Kidney (tissue), 13 donors: ENCODE measurements at regions not wholly inside any gene's neighbourhood (a gene's known extent, or its start where the extent isn't known, plus 50 kb on each side); places are given as distances from the start of the nearest gene placed in this dataset.

Experiments used
- DNase-seq, 5 donors: peaks; one replicate each; pipeline ENCODE4 v3.0.0-alpha.2; 2013 to 2020
- FAIRE-seq: peaks from 2 replicates; lab custom pipeline; 2012; peaks lifted over from hg19 to GRCh38; lab: Jason Lieb, UNC
- H3K27ac ChIP-seq, 2 donors: one replicate each; pipeline ENCODE4 v1.7.0; 2013; ENCODE audit warnings: low read depth in 2 of 2, low read length in 2 of 2, inconsistent platforms in 1 of 2
- H3K27me3 ChIP-seq: one replicate; pipeline ENCODE4 v1.7.1; 2013; ENCODE audit warnings: low read length, inconsistent platforms; ENCODE audit not compliant: control insufficient read depth, insufficient read depth
- H3K36me3 ChIP-seq, 3 donors: one replicate each; pipeline versions ENCODE4 v1.7.0 to v1.7.1; 2013; ENCODE audit warnings: low read length in 3 of 3, control low read depth in 1 of 3, inconsistent platforms in 1 of 3; ENCODE audit not compliant: insufficient read depth in 3 of 3, control insufficient read depth in 2 of 3
- H3K4me1 ChIP-seq, 3 donors: one replicate each; pipeline versions ENCODE4 v1.7.0 to v1.7.1; 2013; ENCODE audit warnings: low read length in 3 of 3, inconsistent platforms in 1 of 3, low read depth in 1 of 3; ENCODE audit not compliant: control insufficient read depth in 2 of 3, insufficient read depth in 2 of 3
- H3K4me3 ChIP-seq, 3 donors: one replicate each; pipeline versions ENCODE4 v1.7.0 to v1.8.1; 2013; ENCODE audit warnings: low read length in 3 of 3, control low read depth in 1 of 3, inconsistent platforms in 1 of 3
- H3K9ac ChIP-seq, 3 donors: one replicate each; pipeline versions ENCODE4 v1.7.0 to v1.7.1; 2013; ENCODE audit warnings: low read length in 3 of 3, control low read depth in 1 of 3, inconsistent platforms in 1 of 3
- H3K9me3 ChIP-seq, 3 donors: one replicate each; pipeline versions ENCODE4 v1.7.0 to v1.7.1; 2013; ENCODE audit warnings: low read length in 3 of 3, control low read depth in 1 of 3, inconsistent platforms in 1 of 3; ENCODE audit not compliant: control insufficient read depth in 2 of 3, insufficient read depth in 1 of 3
- CTCF ChIP-seq: IDR thresholded peaks from 3 replicates; pipeline ENCODE4 v1.5.1; 2012; ENCODE audit warnings: mild to moderate bottlenecking, moderate library complexity, borderline replicate concordance; ENCODE audit not compliant: insufficient read depth; ENCODE audit errors: extremely low read depth
- intact Hi-C: fragments of 100-400 bp; cut with DNase I; formaldehyde crosslinking; loops from one replicate; pipeline ENCODE4 v1.11.1; 2022
- donor health status: control.
- donor health status: control.
- donor health status: control.
- donor health status: control.
- donor health status: control.
- donor health status: DM: yes; HTN: yes; CAD: no.
- donor health status: Normal renal cell carcinoma (clear cell type).

- Histone ChIP-seq H3K27ac (no peak overlapping the region), H3K9ac (no peak overlapping the region), H3K27me3 (no peaks in the 10 kb centered on the region), H3K4me1 (no peaks in the 10 kb centered on the region), H3K36me3 (no peaks in the 10 kb centered on the region), H3K4me3 (no peak overlapping the region), H3K9me3 (no peaks in the 10 kb centered on the region)
- intact Hi-C loops = no loop called here
- no peak for TF ChIP-seq CTCF
- DNase-seq (no peak), FAIRE-seq (no peak)
Measured at GRCh38 chr2:153052807-153053559, 334.6 kb downstream of the ARL6IP6 start.

GRCh38 chr2:153047220-153047619 is 328.8 kb downstream of the ARL6IP6 start:
- Histone ChIP-seq H3K4me1 (no peaks in the 10 kb centered on the region), H3K9me3 (no peaks in the 10 kb centered on the region), H3K4me3 (no peak overlapping the region), H3K27ac (no peak overlapping the region), H3K9ac (no peak overlapping the region), H3K36me3 (no peaks in the 10 kb centered on the region), H3K27me3 (no peaks in the 10 kb centered on the region)
- DNase-seq (no peak), FAIRE-seq (no peak)
- TF ChIP-seq CTCF = no peak
- intact Hi-C loops = no loop called here

GRCh38 chr2:153043385-153043784 is 325.0 kb downstream of the ARL6IP6 start:
- FAIRE-seq (no peak), DNase-seq (no peak)
- no peaks in the 10 kb centered on the region for H3K36me3 ChIP-seq
- no peak overlapping the region for H3K4me3 ChIP-seq
- no peak for TF ChIP-seq CTCF
- H3K27me3 ChIP-seq = no peaks in the 10 kb centered on the region
- H3K27ac ChIP-seq = no peak overlapping the region
- no peak overlapping the region for H3K9ac ChIP-seq
- intact Hi-C loops = no loop called here
- no peaks in the 10 kb centered on the region for H3K9me3 ChIP-seq
- no peaks in the 10 kb centered on the region for H3K4me1 ChIP-seq
